K562 (cell line): ENCODE measurements at regions not wholly inside any gene's neighbourhood (a gene's known extent, or its start where the extent isn't known, plus 50 kb on each side); places are given as distances from the start of the nearest gene placed in this dataset.

Experiments used
- ATAC-seq: fragments of 200-7000 bp; cut with Tn5 transposase; 3 replicates; pipeline ENCODE4 v1.9.1; 2020; ENCODE audit warnings: moderate library complexity
- BruUV-seq: library from RNA; stranded (reverse); fragments of 400-500 nt; replicated peaks from 2 replicates; lab custom pipeline; 2021; lab: Mats Ljungman, UMichigan
- CTCF ChIA-PET: fragments of 300-600 bp; formaldehyde crosslinking; extraction: SDS; loops from one replicate; lab custom pipeline; 2021; ENCODE audit warnings: low intra/inter-chr PET ratio; lab: Yijun Ruan, JAX
- POLR2A ChIA-PET: fragments of 300-600, 350-650 bp; sonication (Branson Sonifier 250); formaldehyde crosslinking; extraction: SDS; loops from one replicate; lab custom pipeline; 2021; ENCODE audit warnings: antibody characterized with exemption, inconsistent platforms; lab: Yijun Ruan, JAX
- DNase-seq, 4 experiments: peaks; one replicate each; pipeline versions ENCODE4 v3.0.0 to v3.0.0-alpha.2; 2011 to 2018; ENCODE audit warnings: low spot score in 3 of 4, mixed read lengths in 3 of 4; ENCODE audit errors: extremely low read depth in 1 of 4
- FAIRE-seq: peaks from 2 replicates; lab custom pipeline; 2011; peaks lifted over from hg19 to GRCh38; lab: Jason Lieb, UNC
- H2AFZ ChIP-seq: 2 replicates; pipeline ENCODE4 v1.6.0; 2011; ENCODE audit warnings: low read depth, low read length, control low read depth, inconsistent platforms
- H3K27ac ChIP-seq: fragments of 200-600 bp; 3 replicates; pipeline ENCODE4 v1.8.0; 2011; ENCODE audit warnings: low read depth, mild to moderate bottlenecking, control low read depth, inconsistent platforms, low read length, moderate library complexity, mixed read lengths; ENCODE audit errors: extremely low read depth
- H3K27me3 ChIP-seq, 2 experiments: fragments of 300-600 bp in 1 of 2; 2 replicates in 1 of 2; 3 replicates in 1 of 2; pipeline versions ENCODE4 v1.6.0 to v1.8.0; 2011; ENCODE audit warnings: inconsistent platforms in 2 of 2, low read length in 2 of 2, mild to moderate bottlenecking in 1 of 2, mixed read lengths in 1 of 2, moderate library complexity in 1 of 2; ENCODE audit not compliant: control insufficient read depth in 2 of 2, insufficient read depth in 2 of 2
- H3K36me3 ChIP-seq: fragments of 300-600 bp; 3 replicates; pipeline ENCODE4 v1.8.0; 2011; ENCODE audit warnings: mild to moderate bottlenecking, low read length, inconsistent platforms; ENCODE audit not compliant: control insufficient read depth, insufficient read depth
- H3K4me1 ChIP-seq, 2 experiments: fragments of 200-600 bp in 1 of 2; replicated peaks in 1 of 2; 2 replicates in 1 of 2; 3 replicates in 1 of 2; pipeline versions ENCODE4 v1.5.1 to v1.8.0; 2011; ENCODE audit warnings: inconsistent platforms in 2 of 2, low read length in 2 of 2, mild to moderate bottlenecking in 1 of 2, mixed read lengths in 1 of 2, moderate library complexity in 1 of 2; ENCODE audit not compliant: control insufficient read depth in 2 of 2, insufficient read depth in 2 of 2
- H3K4me2 ChIP-seq: 2 replicates; pipeline ENCODE4 v1.6.1; 2011; ENCODE audit warnings: low read length, control low read depth, inconsistent platforms, mixed read lengths; ENCODE audit not compliant: insufficient read depth
- H3K4me3 ChIP-seq: fragments of 200-600 bp; sonication (generic), shearing (Covaris generic); 2 replicates; pipeline ENCODE4 v1.5.1; 2016; ENCODE audit warnings: control low read depth, inconsistent platforms
- H3K79me2 ChIP-seq: fragments of 200-600 bp; 3 replicates; pipeline ENCODE4 v1.8.0; 2011; ENCODE audit warnings: low read length, inconsistent platforms; ENCODE audit not compliant: control insufficient read depth, insufficient read depth
- H3K9ac ChIP-seq, 2 experiments: 2 replicates each; pipeline versions ENCODE4 v1.6.0 to v1.6.1; 2011; ENCODE audit warnings: low read depth in 2 of 2, low read length in 2 of 2, control low read depth in 1 of 2, inconsistent platforms in 1 of 2, mild to moderate bottlenecking in 1 of 2, mixed read lengths in 1 of 2; ENCODE audit not compliant: insufficient read depth in 1 of 2
- H3K9me1 ChIP-seq: one replicate; pipeline ENCODE4 v1.6.0; 2011; ENCODE audit warnings: inconsistent platforms, mild to moderate bottlenecking, low read length, moderate library complexity; ENCODE audit not compliant: control insufficient read depth, insufficient read depth
- H3K9me3 ChIP-seq: replicated peaks from 2 replicates; pipeline ENCODE4 v1.5.1; 2011; ENCODE audit warnings: low read depth, low read length, inconsistent platforms; ENCODE audit not compliant: control insufficient read depth, insufficient read depth
- H4K20me1 ChIP-seq: replicated peaks from 2 replicates; pipeline ENCODE4 v1.6.1; 2011; ENCODE audit warnings: low read length, inconsistent platforms, mixed read lengths; ENCODE audit not compliant: control insufficient read depth, insufficient read depth
- DLX4 ChIP-seq: fragments of 250-450 bp; sonication (Bioruptor Pico); IDR thresholded peaks from 2 replicates; pipeline ENCODE4 v1.6.1; 2021; ENCODE audit warnings: mild to moderate bottlenecking
- FOXA1 ChIP-seq: fragments of 450-650 bp; IDR thresholded peaks from 2 replicates; pipeline ENCODE4 v1.6.1; 2016; ENCODE audit warnings: mild to moderate bottlenecking, borderline replicate concordance
- FOXM1 ChIP-seq, 2 experiments: fragments of 450-650 bp in 1 of 2; sonication (generic) in 1 of 2; formaldehyde crosslinking in 1 of 2; IDR thresholded peaks; 2 replicates each; pipeline versions ENCODE4 v1.6.1 to v1.9.0; 2017 to 2022; ENCODE audit warnings: low read depth in 2 of 2, mild to moderate bottlenecking in 2 of 2, missing genetic modification reagents in 1 of 2, moderate library complexity in 1 of 2
- GABPB1 ChIP-seq: sonication (generic); formaldehyde crosslinking; IDR thresholded peaks from 2 replicates; pipeline ENCODE4 v1.8.0; 2022; ENCODE audit warnings: mild to moderate bottlenecking, missing genetic modification reagents
- MTA2 ChIP-seq: fragments of 450-650 bp; IDR thresholded peaks from 2 replicates; pipeline ENCODE4 v1.6.1; 2016; ENCODE audit warnings: low read depth
- MTA3 ChIP-seq: fragments of 450-650 bp; formaldehyde crosslinking; IDR thresholded peaks from 2 replicates; pipeline ENCODE4 v1.6.1; 2017; ENCODE audit warnings: mild to moderate bottlenecking, borderline replicate concordance
- NCOA1 ChIP-seq: fragments of 450-650 bp; IDR thresholded peaks from 2 replicates; pipeline ENCODE4 v1.6.1; 2016; ENCODE audit warnings: low read depth
- SETDB1 ChIP-seq: IDR thresholded peaks from one replicate; pipeline ENCODE4 v1.6.1; 2012; ENCODE audit warnings: low read length, control low read depth, inconsistent platforms
- TEAD4 ChIP-seq, 2 experiments: sonication (generic) in 1 of 2; formaldehyde crosslinking in 1 of 2; IDR thresholded peaks; 2 replicates each; pipeline versions ENCODE4 v1.6.1 to v1.8.0; 2012 to 2022; ENCODE audit warnings: borderline replicate concordance in 1 of 2, inconsistent platforms in 1 of 2, low read length in 1 of 2, mild to moderate bottlenecking in 1 of 2, missing genetic modification reagents in 1 of 2
- TRIM24 ChIP-seq, 2 experiments: fragments of 450-650 bp; IDR thresholded peaks; 2 replicates each; pipeline ENCODE4 v1.6.1; 2016
- TRIM25 ChIP-seq: fragments of 450-650 bp; IDR thresholded peaks from 2 replicates; pipeline ENCODE4 v1.7.0; 2016; ENCODE audit warnings: borderline replicate concordance
- ZNF583 ChIP-seq: fragments of 250-450 bp; sonication (Bioruptor Pico); IDR thresholded peaks from 2 replicates; pipeline ENCODE4 v1.4.0; 2020
- ZNF764 ChIP-seq: fragments of 250-450 bp; sonication (Bioruptor Pico); IDR thresholded peaks from 2 replicates; pipeline ENCODE4 v1.4.0; 2020; ENCODE audit warnings: low read depth, mild to moderate bottlenecking, moderate library complexity
- WGBS: fragments of 100-300 bp; shearing (Covaris generic); methylation state at CpG from one replicate; pipeline ENCODE4 v1.1.6; 2016; ENCODE audit warnings: low coverage, mixed read lengths; ENCODE audit not compliant: insufficient coverage; ENCODE audit errors: missing lambda C conversion rate; 5-methylcytosine and 5-hydroxymethylcytosine counted together
- in situ Hi-C: fragments of 300-500 bp; cut with MboI; formaldehyde crosslinking; loops from 4 replicates; pipeline ENCODE4 v1.15.0; 2018; ENCODE audit warnings: inconsistent platforms, mixed read lengths
- intact Hi-C: fragments of 100-400 bp; cut with micrococcal nuclease; formaldehyde crosslinking; loops from 2 replicates; pipeline ENCODE4 v1.14.2; 2022

GRCh38 chr2:61753512-61753911 lies 100.3 kb downstream of the FAM161A start (continued):
- TF ChIP-seq GABPB1 (no peak), DLX4 (CRISPR knock-in tag) (no peak), ZNF583 (CRISPR knock-in tag) (no peak)

- Histone ChIP-seq H3K9me1 (no peaks in the 10 kb centered on the region), H4K20me1 (no peaks in the 10 kb centered on the region), H3K36me3 (no peaks in the 10 kb centered on the region)
- in situ Hi-C loops, result no loop called here
- ATAC-seq (no peak), DNase-seq (no peak)
- POLR2A ChIA-PET, result interaction anchor here (0.6 to 1.4 kb wide), 3 partner anchors 13 to 230 kb away, joined by 3 to 6 read pairs (median 4); no protein-coding TSS in a partner anchor
- TF ChIP-seq MTA2, result no peak
- no peak for TF ChIP-seq TRIM24 (IDR thresholded peaks at IDR 0.05)
- TF ChIP-seq FOXM1 (IDR thresholded peaks at IDR 0.05; ENCODE audit: low read depth), result no peak
- TF ChIP-seq FOXM1 (CRISPR knock-in tag; IDR thresholded peaks at IDR 0.05; ENCODE audit: low read depth), result no peak
- no peak for TF ChIP-seq TEAD4 (IDR thresholded peaks at IDR 0.05; ENCODE audit: low read length)
- TF ChIP-seq TEAD4 (CRISPR knock-in tag; IDR thresholded peaks at IDR 0.05; ENCODE audit: borderline replicate concordance), result no peak
- no peak for TF ChIP-seq NCOA1
- no peak for TF ChIP-seq SETDB1
- no peak for TF ChIP-seq ZNF764 (CRISPR knock-in tag)
- TF ChIP-seq TRIM25, result no peak
- TF ChIP-seq MTA3, result no peak
- TF ChIP-seq FOXA1, result no peak
- TF ChIP-seq, all 486 proteins: peak for 0
- intact Hi-C loops, result no loop called here
- no peaks in the 10 kb centered on the region for H3K4me1 ChIP-seq
- H3K4me2 ChIP-seq, result no peak overlapping the region
- H3K79me2 ChIP-seq, result no peaks in the 10 kb centered on the region
- FAIRE-seq, result no peak
- no peak overlapping the region for H2AFZ ChIP-seq
- no peak overlapping the region for H3K4me3 ChIP-seq
- CTCF ChIA-PET, result no interaction called here
- BruUV-seq, result no TSS peak
- H3K27me3 ChIP-seq, result no peaks in the 10 kb centered on the region
- H3K9me3 ChIP-seq, result no peaks in the 10 kb centered on the region
- 12% methylated on average over 2 of the region's 2 CpGs for WGBS
- H3K27ac ChIP-seq, result no peak overlapping the region
- no peak overlapping the region for H3K9ac ChIP-seq
Observed at GRCh38 chr2:61750624-61751023, 103.2 kb downstream of the FAM161A start.
